Coronary artery (tissue), 2 donors: ENCODE measurements at regions not wholly inside any gene's neighbourhood (a gene's known extent, or its start where the extent isn't known, plus 50 kb on each side); places are given as distances from the start of the nearest gene placed in this dataset.

Source experiments
- DNase-seq: peaks from one replicate; pipeline ENCODE4 v3.0.0-alpha.2; 2017; ENCODE audit warnings: low spot score
- H3K27ac ChIP-seq, 2 donors: fragments of 200-600 bp; sonication (generic); one replicate each; pipeline ENCODE4 v1.5.1; 2016 to 2019
- H3K4me3 ChIP-seq: fragments of 200-600 bp; sonication (generic); 2 replicates; pipeline ENCODE4 v1.5.1; 2016; ENCODE audit warnings: mild to moderate bottlenecking, moderate library complexity
- TF ChIP-seq, protein P1 (sequence below): fragments of 200-600 bp; sonication (generic); IDR thresholded peaks from one replicate; pipeline ENCODE4 v1.5.1; 2019; ENCODE audit warnings: antibody characterized with exemption

DNA sequence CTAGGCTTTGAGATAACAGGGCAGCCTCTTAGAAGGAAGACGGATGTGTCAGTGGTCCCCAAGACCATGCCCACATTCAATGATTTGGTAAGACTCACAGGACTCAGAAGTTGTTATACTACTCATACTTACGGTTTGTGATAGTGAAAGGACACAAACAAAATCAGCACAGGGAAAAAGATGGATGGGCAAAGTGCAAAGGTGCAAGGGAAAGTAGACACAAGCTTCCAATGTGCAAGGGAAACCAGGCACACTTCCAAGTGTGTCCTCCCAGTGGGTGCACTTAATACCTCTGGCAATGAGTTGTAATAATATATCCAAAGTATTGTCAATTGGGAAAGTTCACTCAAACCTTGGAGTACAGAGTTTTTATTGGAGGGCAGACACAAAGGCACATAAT lies 53.8 kb upstream of the VCX start:
- no peak for DNase-seq
- TF ChIP-seq, protein P1, sequence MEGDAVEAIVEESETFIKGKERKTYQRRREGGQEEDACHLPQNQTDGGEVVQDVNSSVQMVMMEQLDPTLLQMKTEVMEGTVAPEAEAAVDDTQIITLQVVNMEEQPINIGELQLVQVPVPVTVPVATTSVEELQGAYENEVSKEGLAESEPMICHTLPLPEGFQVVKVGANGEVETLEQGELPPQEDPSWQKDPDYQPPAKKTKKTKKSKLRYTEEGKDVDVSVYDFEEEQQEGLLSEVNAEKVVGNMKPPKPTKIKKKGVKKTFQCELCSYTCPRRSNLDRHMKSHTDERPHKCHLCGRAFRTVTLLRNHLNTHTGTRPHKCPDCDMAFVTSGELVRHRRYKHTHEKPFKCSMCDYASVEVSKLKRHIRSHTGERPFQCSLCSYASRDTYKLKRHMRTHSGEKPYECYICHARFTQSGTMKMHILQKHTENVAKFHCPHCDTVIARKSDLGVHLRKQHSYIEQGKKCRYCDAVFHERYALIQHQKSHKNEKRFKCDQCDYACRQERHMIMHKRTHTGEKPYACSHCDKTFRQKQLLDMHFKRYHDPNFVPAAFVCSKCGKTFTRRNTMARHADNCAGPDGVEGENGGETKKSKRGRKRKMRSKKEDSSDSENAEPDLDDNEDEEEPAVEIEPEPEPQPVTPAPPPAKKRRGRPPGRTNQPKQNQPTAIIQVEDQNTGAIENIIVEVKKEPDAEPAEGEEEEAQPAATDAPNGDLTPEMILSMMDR = no peak
- Histone ChIP-seq H3K27ac (no peak overlapping the region), H3K4me3 (no peak overlapping the region)

DNA sequence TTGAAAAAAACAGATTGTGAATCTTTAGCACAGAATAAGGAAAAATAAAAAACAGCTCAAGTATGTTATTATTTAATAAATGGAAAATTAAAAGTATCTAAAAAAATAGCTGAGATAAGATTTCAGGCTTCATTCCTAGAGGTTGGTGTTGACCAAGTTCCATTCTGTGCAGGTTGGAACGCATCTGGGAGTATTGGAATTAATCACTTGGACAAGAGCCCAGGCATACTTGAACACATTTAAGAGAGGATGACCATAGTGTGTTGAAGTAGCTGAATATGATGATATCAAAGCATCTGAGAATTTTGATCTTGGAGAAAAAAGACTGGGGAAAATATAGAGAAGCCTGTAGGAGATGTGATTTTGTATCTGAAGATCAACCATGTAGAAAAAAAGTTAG lies 54.6 kb upstream of the VCX start:
- TF ChIP-seq, protein P1 = no peak
- Histone ChIP-seq H3K27ac (no peak overlapping the region), H3K4me3 (no peak overlapping the region)
- DNase-seq = no peak

DNA sequence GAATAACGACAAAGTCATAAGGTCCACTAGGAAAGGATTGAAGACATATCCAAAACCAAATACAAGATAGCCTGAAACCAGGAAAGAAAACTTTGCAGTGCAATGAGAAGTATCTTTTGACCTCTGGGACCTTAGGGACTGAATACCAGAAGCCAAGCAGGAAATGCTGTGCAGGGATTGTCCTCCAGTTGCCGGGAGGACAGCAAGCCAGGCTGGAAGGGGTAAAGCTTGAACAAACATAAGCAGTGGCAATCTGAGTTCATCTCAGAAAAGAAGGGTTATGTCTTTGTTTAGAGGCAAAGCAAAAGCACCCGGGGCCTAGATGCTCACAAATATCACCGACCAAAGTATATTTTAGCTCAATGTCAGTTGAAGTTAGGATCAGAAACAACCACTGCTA lies 55.3 kb upstream of the VCX start:
- DNase-seq = no peak
- Histone ChIP-seq H3K4me3 (no peak overlapping the region), H3K27ac (no peak overlapping the region)
- TF ChIP-seq, protein P1 = no peak

DNA sequence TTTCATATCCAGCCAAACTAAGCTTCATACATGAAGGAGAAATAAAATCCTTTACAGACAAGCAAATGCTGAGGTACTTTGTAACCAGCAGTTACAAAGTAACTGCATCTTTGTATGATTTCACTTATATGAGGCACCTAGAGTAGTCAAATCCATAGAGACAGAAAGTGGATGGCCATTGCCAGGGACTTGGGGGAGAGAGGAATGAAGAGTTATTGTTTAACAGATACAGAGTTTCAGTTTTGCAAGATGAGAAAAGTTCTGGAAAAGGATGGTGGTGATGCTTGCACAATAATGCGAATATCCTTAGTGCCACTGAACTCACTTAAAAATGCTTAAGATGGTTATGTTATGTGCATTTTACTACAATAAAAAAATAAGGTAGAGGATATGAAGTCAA lies 58.4 kb upstream of the VCX start:
- TF ChIP-seq, protein P1 = no peak
- no peak overlapping the region for H3K27ac ChIP-seq
- H3K4me3 ChIP-seq = no peak overlapping the region
- no peak for DNase-seq

DNA sequence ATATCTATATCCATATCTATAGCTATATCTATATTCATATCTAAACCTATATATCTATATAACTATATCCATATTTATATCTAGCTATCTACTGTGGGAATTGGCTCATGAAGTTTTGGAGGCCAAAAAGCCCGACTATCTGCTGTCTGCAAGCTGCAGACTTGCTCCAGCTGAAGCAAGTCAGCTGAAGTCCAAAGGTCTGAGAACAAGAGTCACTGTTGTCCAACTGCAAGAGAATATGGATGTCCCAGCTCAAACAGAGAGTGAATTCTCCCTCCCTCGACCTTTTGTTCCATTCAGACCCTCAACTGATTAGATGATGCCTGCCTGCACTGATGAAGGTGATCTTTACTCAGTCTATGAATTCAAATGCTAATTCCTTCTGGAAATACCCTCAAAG lies 63.3 kb upstream of the VCX start:
- TF ChIP-seq, protein P1 = no peak
- Histone ChIP-seq H3K4me3 (no peak overlapping the region), H3K27ac (no peak overlapping the region)
- DNase-seq = no peak

DNA sequence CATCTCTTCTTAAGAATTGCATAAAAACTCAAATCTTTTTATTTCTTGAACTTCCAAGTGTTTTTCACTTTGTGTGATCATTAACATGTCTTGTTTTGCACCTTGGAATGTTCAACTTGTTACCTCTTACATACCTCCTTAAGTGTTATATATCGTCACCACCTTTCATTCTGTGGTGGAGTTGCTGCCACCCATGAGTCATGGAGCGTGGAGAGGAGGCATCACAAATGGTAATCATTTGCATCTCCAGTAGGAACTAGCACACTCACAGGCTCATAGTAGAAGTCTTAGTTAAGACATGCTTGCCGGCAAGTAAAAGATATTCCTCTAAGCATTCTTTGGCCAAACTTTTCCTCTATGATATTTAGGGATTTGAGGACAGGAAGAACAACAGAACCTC lies 67.0 kb upstream of the VCX start:
- TF ChIP-seq, protein P1 = no peak
- Histone ChIP-seq H3K27ac (no peak overlapping the region), H3K4me3 (no peak overlapping the region)
- DNase-seq = no peak

DNA sequence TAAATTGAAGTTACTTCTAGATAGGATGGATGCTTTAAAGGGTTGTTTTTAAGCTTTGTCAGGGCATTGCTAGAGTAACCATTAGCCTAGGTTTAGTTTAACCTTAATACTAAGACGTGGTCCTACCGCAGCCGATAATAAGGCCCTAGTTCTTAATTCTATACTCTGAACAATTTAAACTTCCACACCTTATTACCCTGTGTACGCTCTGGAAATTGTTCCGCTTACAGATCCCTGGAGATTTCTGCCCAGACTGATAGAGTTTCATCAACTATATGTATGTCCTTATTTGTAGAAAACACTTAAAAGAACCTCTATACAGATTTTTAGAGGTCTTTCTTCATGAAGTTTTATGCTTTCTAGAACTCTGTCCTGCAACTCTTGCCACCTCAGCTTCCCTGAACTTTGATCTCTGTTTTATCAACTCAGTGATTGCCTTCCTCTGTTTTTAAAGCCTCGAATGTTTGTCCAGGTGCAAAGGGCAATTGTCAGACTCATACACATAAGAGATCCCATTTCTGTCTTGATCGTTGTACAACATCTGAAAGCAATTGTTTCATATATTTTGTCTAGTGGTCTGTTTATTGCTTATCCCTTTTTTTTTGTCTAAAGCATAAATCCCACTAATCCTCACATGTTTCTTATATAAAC lies 71.1 kb upstream of the VCX start:
- no peak overlapping the region for H3K27ac ChIP-seq
- DNase-seq = no peak
- no peak overlapping the region for H3K4me3 ChIP-seq
- TF ChIP-seq, protein P1 = no peak
